Right ventricle myocardium superior (tissue), 1 donor: ENCODE measurements at regions not wholly inside any gene's neighbourhood (a gene's known extent, or its start where the extent isn't known, plus 50 kb on each side); places are given as distances from the start of the nearest gene placed in this dataset.
"Not testable (repeated sequence)": the region's sequence is repeated elsewhere in the genome, so short reads cannot be mapped to it uniquely, and the experiment has no call there.

ENCODE experiments used
- ATAC-seq: fragments of 200-7000 bp; cut with Tn5 transposase; one replicate; pipeline ENCODE4 v1.9.1; 2020; ENCODE audit warnings: mild to moderate bottlenecking; ENCODE audit not compliant: poor library complexity
- DNase-seq: peaks from one replicate; pipeline ENCODE4 v3.0.0-alpha.2; 2020
- intact Hi-C: fragments of 100-400 bp; cut with DNase I; formaldehyde crosslinking; loops from one replicate; pipeline ENCODE4 v1.11.2; 2022
- donor health status: DM: no; HTN: yes; CAD: no; lungs with severe emphysema.

DNA sequence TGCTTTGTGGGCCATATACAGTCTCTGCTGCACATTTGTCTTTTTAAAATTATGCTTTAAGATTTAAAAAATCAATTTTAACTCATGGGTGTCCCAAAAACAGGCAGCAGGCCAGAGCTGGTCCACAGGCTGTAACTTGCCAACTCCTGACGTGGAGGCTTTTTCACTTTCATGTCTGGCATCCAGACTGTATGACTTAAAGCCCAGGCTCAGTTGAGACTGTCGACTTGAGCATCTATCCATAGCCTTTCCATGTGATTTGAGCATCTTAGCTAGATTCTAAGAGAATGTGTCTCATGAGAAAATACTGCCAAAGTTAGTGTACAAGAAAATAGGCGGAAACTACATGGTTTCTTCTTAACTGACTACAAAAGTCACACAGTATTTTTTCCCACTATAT, 559.0 kb upstream of the TUSC1 start:
- intact Hi-C loops = no loop called here
- DNase-seq (no peak), ATAC-seq (no peak)

GRCh38 chr9:26234865-26235264, 556.6 kb upstream of the TUSC1 start:
- DNase-seq = no peak
- ATAC-seq = no peak
- intact Hi-C loops = no loop called here

- intact Hi-C loops = no loop called here
- DNase-seq (no peak), ATAC-seq (no peak)
Observed at GRCh38 chr9:26231391-26231790, 553.1 kb upstream of the TUSC1 start.

DNA sequence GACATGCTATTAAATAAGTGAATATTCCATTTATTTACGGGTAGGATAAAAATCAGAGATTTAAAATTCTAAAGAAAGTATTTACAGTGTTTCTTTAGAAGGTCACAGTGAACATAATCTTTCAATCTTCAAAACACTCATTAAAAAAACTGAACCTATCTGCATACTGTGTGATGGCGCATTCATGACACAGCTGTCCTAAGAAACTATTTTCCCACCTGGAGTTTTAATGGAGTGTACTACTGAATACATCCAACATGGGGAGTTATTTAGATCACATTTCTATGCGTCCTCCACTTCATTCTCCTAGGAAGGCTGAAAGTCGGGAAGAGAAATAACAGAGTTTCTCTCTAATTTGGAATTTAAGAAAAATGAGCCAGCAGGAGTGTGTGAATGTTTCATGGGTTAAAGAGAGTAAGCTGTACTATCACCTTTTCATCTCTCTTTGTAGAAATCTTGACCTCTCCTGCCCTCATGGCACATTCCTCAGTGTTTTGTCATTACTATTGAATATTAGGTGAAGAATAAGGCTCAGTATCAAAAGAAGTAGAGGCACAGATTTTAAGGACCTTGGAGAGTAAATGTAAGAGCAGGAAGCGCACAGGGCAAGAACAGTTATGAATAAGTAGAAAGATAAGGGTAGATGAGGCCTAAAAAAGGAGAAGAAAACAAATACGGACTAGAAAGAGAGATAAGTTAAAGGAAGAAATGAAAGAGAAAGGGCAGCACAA, 551.2 kb upstream of the TUSC1 start:
- intact Hi-C loops = no loop called here
- DNase-seq (no peak), ATAC-seq (no peak)

- intact Hi-C loops = no loop called here
- DNase-seq (no peak), ATAC-seq (no peak)
Observed at GRCh38 chr9:26228273-26228672, 550.0 kb upstream of the TUSC1 start.

- ATAC-seq = no peak
- intact Hi-C loops = no loop called here
- DNase-seq = no peak
Observed at GRCh38 chr9:26221290-26221689, 543.0 kb upstream of the TUSC1 start.

DNA sequence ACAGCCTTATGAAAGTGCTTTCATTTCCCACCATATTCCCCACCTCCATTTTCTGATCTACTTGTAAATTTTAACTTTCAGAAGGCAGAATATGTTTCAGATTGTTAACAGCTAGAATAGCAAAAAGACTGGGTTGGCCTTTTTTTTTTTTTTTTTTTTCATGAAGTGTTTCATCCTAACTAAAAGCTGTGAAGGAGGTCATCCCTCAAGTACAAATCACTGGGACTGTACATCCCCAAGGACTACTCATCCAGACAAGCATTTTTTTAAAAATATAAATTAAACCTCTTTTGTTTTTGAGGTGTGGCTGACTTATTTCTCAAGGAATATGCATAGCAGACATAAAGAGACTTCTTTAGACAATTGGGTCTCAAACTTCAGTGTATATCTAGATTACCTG, 542.1 kb upstream of the TUSC1 start:
- DNase-seq (no peak), ATAC-seq (no peak)
- intact Hi-C loops = no loop called here

GRCh38 chr9:26219961-26220360, 541.7 kb upstream of the TUSC1 start:
- DNase-seq = no peak
- intact Hi-C loops = no loop called here
- ATAC-seq = no peak

- intact Hi-C loops = no loop called here
- no peak for ATAC-seq
- no peak for DNase-seq
Observed at GRCh38 chr9:26216702-26217101, 538.5 kb upstream of the TUSC1 start.

GRCh38 chr9:26214713-26215444, 536.6 kb upstream of the TUSC1 start:
- DNase-seq, intact Hi-C loops, ATAC-seq: not testable (repeated sequence)

DNA sequence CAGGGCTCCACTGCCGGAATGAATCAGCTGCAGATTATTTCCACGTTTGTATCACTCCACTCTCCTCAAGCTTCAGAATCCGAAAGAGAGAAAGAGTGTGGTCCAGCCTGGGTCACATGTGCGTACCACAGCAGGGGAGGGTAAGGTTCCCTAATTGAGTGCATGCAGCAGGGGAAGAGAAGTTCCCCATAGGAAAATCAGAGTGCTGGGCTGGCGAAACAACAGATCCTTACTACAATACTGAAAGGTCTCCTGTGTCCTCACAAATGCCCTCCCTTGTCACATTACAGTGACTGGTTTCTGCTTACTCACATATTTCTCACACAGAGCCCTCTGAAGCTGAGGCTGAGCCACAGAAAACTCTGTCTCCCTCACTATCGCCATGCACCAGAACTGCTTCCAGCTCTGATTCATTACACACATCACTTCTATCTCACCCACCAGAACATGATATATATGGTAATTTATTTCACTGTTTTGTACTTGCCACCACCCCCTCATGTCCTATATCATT, 532.2 kb upstream of the TUSC1 start:
- ATAC-seq (no peak), DNase-seq (no peak)
- intact Hi-C loops = no loop called here

DNA sequence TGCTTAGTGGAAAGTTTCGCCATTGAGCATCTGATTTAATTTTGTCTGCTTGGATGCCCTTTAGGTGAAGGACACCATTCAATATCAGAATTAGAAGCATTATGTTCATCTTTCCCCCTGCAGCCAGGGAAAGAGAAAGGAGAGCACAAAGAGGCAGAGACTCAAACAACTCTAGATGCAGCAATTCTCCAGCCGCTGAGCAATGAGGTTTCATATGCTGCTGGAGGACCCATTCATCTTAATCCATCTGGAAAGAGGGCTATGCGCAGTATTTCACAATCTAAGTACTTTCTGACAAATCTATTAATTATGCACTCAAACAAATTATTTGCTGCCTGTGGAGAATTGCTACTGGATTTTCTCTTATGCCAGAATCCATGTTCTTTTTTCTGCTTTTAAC, 527.0 kb upstream of the TUSC1 start:
- ATAC-seq = no peak
- intact Hi-C loops = no loop called here

DNA sequence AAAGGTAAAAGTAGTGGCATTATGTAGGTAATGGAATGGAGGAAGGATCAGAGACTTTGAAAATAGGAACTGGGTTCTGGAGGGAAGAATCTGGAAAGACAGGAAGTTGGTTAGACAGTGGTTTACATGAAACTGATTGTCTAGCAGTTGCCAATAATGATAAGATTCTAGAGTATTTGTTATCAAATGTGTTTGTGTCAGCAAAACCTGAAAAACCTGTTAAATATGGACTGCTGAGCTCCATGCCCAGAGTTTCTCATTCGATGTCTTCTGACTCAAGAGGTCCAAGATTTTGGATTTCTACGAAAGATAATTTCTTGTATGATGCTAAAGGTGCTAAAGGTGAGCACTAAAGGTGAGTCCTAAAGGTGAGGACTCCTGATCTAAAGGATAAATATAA, 515.0 kb upstream of the TUSC1 start:
- DNase-seq = no peak
- no peak for ATAC-seq
- intact Hi-C loops = no loop called here

More for the DNA sequence above, 527.0 kb upstream of the TUSC1 start:
- no peak for DNase-seq

DNA sequence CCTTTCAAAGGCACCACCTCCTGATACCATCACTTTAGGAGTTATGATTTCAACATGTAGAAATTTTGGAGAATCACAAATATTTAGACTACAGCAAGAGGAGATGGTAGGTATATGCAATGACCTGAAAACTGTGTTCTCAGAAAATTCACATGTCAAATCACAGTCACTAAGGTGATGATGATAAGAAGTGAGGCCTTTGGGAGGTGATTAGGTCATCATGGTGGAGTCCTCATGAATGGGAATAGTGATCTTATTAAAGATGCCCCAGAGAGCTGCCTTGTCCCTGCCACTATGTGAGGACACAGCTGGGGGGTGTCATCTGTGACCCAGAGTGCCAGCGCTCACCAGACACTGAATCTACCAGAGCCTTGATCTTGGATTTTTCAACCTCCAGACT, 513.5 kb upstream of the TUSC1 start:
- intact Hi-C loops = no loop called here
- DNase-seq (no peak), ATAC-seq (no peak)

GRCh38 chr9:26181836-26182235, 503.6 kb upstream of the TUSC1 start:
- intact Hi-C loops = no loop called here
- DNase-seq (no peak), ATAC-seq (no peak)

DNA sequence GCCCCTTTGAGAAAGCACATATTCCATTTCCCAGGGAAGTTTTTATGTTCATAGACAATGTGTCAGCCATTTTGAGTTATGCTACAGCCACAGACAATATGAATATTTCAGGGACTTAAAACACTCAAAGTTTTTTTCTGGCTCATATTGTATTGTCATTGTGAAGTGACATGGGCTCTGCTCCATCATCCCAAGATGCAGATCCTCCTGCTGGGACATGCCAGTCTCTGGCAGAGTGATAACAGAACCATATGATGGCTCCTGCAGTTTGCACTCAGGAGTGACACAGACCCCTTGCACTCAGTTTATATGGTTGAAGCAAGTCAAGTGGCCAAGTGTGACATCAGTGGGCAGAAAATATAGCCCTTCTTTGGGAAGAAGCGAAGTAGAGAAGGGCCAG, 498.4 kb upstream of the TUSC1 start:
- no peak for DNase-seq
- intact Hi-C loops = no loop called here
- no peak for ATAC-seq

- ATAC-seq = no peak
- intact Hi-C loops = no loop called here
- DNase-seq = no peak
Observed at GRCh38 chr9:26175264-26175663, 497.0 kb upstream of the TUSC1 start.

DNA sequence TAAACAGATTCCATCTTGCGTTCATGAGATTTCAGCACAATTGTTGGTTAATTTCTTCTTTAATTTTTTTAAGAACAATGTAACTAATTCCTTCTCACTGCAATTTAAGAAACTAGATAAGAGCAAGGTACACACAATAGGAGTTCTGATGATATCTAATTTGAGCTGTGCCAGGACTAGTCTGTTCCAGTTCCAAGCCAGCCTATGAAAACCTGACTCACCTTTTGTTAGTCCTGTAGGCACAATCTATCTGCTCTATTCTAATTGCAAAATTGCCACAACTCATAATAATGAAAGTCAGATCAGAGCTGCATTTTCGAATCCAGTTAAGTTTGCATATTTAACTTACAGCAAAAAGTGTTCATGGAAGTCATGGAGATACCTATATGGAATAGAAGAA, 494.1 kb upstream of the TUSC1 start:
- DNase-seq = no peak
- no peak for ATAC-seq
- intact Hi-C loops = no loop called here

DNA sequence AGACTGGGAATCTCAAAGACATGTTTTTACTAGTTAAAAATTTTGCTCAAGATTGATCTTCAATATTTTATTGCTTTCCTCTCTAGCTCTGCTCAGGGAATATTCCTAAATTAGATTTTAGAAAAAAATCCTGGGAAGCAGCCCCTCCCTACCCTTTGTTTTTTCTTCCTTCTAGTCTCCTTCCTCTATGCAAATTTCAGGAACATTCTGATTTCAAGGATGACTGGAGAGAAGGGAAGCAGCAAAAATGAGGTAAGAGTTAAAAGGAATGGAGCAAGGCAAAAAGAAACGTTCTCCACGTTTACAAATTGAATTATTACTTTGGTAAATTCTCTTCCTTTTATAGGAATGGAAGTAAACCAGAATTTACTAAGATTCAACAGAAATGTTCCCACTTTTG, 493.4 kb upstream of the TUSC1 start:
- no peak for ATAC-seq
- intact Hi-C loops = no loop called here
- DNase-seq = no peak

DNA sequence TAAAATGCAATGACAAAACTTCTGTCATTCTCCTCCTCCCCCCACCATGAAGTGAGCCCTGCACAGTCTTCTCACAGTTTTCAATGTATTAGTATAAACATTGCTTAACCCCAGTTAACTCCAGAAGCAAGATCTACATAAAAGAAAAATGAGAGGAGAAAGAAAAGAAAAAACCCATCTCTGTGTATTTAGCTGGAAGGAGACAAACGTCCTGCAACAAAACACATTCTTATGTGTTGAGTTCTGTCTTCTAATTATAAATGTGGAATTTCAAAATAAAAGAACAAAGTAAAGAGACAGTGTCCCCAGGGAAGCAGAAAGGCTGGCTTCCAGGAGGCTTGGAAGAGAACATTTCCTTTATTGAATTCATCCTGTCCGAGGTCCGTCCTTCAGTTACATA, 491.9 kb upstream of the TUSC1 start:
- intact Hi-C loops = no loop called here
- DNase-seq (no peak), ATAC-seq (no peak)
